B cell (primary cell): ENCODE measurements at regions not wholly inside any gene's neighbourhood (a gene's known extent, or its start where the extent isn't known, plus 50 kb on each side); places are given as distances from the start of the nearest gene placed in this dataset.

Source experiments
- CTCF ChIP-seq: fragments of 200-600 bp; IDR thresholded peaks from one replicate; pipeline ENCODE4 v1.8.0; 2022; ENCODE audit warnings: antibody characterized with exemption, mild to moderate bottlenecking
- EZH2 ChIP-seq: IDR thresholded peaks from 2 replicates; pipeline ENCODE4 v1.6.1; 2012; ENCODE audit warnings: borderline replicate concordance, low read depth, mild to moderate bottlenecking, moderate library complexity, low read length; ENCODE audit not compliant: insufficient read depth, poor library complexity, severe bottlenecking

DNA sequence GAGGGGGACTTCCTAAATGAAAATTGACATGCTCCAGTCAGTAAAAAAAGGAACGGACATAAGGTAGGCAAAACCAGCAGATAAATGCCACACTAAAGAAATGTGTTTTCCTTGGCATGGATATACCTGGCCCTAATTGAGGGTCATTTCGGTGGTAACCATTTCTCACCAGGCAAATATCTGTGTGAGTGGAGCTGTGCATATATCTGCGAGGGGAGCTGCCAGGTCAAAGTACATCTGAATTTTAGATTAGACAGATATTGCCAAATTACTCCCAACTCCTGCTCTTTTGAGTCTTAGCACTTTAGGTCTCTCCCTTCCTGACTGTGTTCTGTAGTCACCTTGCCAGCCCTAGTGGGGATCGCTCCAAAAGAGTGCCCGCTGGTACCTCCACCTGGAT lies 204.2 kb downstream of the SH3BP4 start:
- TF ChIP-seq CTCF (no peak), EZH2 (no peak)
